ENCODE measurements at regions not wholly inside any gene's neighbourhood (a gene's known extent, or its start where the extent isn't known, plus 50 kb on each side); places are given as distances from the start of the nearest gene placed in this dataset.
"Not testable (repeated sequence)": the region's sequence is repeated elsewhere in the genome, so short reads cannot be mapped to it uniquely, and the experiment has no call there.

DNA sequence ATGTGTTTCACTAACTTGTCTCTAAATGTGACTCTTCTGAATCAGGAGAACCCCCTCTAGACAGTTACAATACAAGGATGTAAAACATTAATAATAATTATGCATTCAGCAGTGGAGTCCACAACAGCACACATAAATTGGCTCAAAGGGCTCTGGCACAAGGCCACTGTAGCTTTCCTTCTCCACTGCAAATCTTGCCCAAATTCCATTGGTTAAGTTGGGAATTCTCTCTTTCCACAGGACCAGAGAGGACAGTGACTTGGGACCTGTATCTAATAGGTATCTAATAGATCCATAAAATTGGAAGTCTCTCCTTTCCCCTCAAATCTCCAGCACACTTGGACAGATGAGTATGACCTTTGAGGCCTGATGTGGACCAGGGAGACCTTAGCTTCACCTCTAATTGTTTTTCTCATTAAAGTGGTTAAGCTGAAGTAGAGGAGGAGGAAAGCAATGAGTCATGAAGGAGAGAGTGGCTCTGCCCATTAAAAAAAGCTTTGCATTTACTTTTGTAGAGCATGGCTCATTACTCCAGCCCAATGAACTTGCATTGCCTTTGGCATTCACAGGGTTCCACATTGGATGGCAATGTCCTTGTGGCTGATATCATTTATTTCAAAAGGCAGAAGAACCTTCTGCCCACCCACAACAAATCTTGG is 72.3 kb upstream of the SH3RF1 start:
- peak; percentile 20 for DNase-seq (ENCODE audit: low read depth)

DNA sequence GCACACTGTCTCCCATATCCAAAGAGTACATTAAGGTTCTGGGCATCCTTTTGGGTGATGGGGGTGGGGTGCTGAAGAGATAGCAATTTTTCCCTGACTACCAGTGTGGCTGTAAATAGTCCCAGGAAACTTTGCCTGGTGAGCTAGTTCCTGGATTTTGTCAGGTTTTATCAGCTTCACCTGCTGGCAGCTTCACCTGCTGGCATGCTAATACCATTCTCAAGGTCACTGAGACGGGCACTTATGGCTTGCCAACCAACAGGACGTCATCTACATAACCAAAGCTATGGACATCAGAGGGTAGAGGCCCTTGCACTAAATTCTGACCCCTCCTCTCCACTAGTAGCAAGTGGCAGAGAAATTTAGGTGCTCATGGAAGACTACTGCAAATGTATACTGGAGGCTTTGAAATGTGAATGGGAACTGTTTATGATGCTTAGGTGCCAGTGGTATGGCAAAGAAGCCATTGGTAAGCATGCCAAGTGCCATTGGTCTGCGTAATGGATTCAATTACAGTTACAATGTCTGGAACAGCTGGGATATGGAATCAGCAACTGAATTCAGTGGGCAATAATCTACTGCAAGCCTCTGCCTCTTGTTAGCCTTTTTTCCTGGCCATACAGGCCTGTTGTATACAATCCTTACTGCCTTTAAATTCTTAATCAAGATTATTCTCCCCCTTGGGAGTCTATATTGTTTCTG is 71.6 kb upstream of the SH3RF1 start:
- no peak for DNase-seq (ENCODE audit: low read depth)

DNA sequence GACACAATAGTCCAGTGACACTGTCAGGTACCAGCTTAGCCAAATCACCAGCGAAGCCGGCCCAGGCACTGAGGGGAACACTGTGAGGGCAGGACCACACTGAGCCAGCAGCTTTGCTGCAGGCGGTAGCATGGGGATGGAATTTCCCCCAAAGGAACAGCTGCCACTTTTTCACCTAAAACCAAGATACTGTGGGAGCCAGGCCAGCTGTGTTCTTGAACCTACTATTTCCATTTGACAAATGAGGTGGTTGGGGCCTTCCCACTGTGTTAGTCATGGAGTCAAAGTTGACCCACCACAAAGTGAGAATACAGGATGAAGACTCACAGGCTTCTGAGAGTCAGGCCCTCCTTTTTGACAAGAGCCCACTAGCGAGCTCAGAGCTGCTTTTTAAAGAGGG is 70.7 kb upstream of the SH3RF1 start:
- DNase-seq (ENCODE audit: low read depth): peak; percentile 82

DNA sequence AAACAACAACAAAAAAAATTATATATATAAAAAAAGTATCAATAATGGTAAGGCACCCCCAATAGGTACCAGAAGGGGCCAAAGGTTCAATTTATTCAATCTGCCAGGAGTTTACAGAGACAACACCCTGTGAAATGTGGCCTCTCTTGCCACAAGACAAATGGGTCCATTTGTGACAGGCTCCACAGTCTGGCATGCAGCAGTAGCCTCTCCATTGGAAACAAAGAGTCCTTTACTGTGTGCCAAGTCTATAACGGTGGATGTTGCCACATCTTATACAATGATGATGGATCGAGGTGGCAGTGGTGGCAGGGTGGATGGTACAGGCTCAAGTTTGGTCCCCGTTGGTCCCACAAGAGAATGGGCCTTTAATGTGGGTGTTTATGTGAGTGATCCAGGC is 70.1 kb upstream of the SH3RF1 start:
- no peak for DNase-seq (ENCODE audit: low read depth)

DNA sequence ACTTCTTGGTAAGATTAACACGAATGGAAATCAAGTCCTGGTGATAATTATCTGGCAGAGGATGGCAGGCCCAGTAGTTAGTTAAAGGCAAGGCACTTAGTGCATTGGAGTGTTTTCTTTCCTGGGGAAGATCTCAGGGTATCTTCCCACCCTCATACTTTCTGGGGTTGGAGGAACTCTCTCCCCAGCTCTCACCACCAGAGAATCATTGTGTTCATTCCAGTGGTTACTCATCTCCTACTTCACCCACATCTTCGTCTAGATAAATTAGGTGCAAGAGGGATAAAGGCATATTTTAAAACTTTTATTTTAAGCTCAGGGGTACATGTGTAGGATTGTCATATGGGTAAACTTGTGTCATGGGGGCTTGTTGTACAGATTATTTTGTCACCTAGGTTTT is 67.5 kb upstream of the SH3RF1 start:
- DNase-seq (ENCODE audit: low read depth): peak; percentile 33

DNA sequence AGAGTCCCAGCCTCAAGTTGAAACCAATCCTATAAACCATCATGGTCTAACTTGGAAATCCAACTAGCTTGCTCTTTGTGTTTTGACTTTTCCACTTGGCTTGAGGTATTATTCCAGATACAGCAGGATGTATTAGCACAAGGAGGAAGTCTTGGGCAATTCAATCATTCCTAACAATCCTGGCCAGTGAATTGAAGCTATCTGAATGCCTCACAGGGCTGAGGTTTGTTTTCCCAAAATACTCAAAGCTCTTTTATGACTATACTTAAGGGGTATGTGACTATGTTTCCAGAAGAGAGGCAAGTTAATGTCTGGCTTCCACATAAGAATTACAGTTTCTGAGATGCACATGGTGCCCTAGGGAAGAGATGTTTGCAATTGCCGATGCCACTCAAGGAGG is 66.8 kb upstream of the SH3RF1 start:
- DNase-seq (ENCODE audit: low read depth): peak; percentile 91

DNA sequence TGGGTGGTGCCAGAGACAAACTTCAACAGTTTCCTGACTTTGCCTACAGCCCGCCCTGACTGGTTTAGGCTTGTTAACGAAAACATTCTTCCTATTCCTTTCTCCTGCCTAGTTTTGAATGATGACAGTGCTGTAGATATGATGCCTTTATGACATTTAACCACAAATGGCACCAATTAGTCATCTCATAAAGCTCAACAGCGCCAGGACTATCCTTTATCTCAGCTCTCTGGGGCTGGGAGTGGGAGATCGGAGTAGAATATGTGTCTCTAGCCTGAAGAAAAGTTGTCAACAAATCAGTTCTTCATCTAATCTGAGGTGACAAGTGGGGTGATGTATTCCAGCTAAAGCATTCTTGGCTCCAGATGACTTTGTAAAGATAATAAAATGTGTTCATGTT is 64.6 kb upstream of the SH3RF1 start:
- peak; percentile 77 for DNase-seq (ENCODE audit: low read depth)

DNA sequence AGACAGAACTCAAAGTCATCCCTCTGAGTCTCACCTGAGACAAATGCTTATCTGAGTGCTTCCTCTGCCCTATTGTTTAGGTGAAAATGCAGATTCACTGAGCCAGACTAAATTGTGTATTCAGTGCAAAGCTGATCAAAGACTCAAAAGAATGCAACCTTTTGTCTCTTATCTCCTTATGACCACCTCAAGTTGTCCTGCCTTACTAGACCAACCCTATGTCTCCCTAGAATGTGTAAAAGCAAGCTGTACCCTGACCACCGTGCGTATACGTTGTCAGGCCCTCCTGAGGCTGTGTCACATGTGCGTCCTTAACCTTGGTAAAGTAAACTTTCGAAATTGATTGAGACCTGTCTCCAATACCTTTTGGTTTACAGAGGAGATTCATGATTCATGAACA is 63.6 kb upstream of the SH3RF1 start:
- DNase-seq (ENCODE audit: low read depth): no peak

DNA sequence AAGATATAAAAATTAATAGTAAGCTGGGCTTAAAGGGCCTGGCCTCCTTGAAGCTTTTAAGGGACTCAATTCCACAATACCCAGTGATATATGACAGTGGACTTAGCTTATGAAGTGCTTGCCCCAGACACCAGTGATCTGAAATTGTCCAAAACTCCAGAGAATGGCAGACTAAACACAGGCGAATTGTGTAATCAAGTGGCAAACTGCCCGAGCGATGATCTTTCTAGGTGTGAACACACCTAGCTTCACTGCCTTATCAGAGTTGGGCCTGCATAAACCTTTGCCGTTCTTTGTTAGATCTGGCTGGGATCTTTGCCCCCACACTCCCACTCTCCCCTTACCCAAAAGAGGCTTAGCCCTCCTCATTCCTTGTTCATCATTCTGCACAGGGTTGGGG is 62.5 kb upstream of the SH3RF1 start:
- DNase-seq (ENCODE audit: low read depth): no peak

DNA sequence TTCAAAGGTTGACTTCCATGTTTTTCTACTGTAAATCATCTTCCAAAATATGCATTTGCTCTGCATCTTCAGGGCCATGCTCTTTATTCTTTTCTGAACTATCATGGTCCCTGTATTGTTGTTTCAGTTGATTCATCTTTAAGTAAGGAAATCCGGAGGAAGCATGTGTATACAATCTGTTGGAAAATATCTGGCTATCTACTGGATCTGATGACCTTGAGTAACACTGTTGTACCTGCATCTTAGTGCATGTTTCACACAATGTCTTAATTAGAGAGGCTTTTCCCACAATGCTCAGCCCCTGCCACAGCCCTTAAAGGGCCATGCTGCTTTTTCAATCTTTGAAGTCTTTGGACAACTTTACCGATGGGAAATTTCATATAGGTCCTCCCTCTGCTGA is 61.8 kb upstream of the SH3RF1 start:
- DNase-seq (ENCODE audit: low read depth): no peak

DNA sequence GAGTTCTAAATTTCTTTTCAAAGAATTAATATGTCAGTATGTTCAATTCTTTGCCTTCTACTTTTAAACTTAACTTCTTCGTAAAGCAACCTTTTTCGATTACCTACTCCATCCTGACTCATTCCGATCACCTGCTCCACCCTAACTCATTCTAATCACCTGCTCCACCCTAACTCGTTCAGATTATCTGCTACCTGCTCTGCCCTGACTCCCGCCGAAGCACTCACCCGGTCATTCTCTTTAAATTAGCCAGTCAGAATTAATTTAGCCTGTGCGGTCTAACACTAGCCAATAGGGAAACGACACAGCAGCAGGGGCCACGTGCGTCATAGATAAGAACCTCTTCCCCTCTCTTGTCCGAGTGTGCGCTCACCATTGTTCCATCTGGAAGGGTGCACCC is 60.1 kb upstream of the SH3RF1 start:
- no peak for DNase-seq (ENCODE audit: low read depth)

DNA sequence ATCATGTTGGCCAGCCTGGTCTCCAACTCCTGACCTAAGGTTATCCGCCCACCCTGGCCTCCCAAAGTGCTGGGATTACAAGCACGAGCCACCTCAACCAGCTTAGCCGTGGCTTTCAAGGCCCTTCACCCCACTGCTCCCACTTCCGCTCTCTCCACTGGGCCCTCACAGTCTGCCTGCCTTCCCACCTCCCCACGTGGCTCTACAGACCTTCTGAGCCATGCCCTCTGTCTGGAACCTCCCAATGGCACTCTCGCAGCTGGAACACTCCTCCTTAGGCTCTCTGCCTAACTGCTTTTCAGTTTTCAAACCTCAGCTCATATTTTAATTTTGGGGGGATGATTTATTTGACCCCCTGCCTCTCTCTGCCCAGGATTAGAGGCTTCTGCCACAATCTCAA is 59.3 kb upstream of the SH3RF1 start:
- no peak for DNase-seq (ENCODE audit: low read depth)

DNA sequence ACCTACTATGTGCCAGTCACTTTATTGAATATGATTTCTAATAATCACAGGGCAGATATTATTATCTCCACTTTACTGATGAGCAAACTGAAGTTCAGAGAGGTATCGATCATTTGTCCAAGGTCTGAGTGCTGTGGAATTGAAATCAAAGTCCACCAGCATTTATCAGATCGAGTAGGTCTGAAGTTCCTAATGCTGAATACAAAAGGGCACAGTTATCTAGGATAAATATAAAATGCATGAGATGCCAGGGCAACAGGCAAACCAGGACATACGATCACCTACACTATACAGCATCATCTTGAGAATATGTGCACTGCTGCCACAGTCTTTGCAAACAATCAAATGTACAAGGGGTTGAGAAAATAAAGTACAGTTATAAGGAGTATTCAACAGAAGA is 57.2 kb upstream of the SH3RF1 start:
- DNase-seq (ENCODE audit: low read depth): no peak

DNA sequence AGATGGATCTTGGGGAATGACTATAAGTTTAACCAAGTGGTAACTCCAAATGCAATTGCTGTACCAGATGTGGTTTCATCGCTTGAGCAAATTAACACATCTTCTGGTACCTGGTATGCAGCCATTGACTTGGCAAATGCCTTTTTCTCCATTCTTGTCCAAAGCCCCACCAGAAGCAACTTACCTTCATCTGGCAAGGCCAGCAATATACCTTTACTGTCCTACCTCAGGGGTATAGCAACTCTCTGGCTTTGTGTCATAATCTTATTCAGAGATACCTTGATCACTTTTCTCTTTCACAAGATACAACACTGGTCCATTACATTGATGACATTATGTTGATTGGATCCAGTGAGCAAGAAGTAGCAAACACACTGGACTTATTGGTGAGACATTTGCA is 53.2 kb upstream of the SH3RF1 start:
- not testable (repeated sequence) for DNase-seq (ENCODE audit: low read depth)

DNA sequence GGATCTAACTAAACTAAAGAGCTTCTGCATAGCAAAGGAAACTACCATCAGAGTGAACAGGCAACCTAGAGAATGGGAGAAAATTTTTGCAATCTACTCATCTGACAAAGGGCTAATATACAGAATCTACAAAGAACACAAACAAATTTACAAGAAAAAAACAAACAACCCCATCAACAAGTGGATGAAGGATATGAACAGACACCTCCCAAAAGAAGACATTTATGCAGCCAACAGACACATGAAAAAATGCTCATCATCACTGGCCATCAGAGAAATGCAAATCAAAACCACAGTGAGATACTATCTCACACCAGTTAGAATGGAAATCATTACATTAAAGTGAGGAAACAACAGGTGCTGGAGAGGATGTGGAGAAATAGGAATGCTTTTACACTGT is 52.1 kb upstream of the SH3RF1 start:
- not testable (repeated sequence) for DNase-seq (ENCODE audit: low read depth)
